ENCODE measurements at regions not wholly inside any gene's neighbourhood (a gene's known extent, or its start where the extent isn't known, plus 50 kb on each side); places are given as distances from the start of the nearest gene placed in this dataset.
A peak's percentile ranks its signal among the peaks of the same experiment; 100 is the strongest.

DNA sequence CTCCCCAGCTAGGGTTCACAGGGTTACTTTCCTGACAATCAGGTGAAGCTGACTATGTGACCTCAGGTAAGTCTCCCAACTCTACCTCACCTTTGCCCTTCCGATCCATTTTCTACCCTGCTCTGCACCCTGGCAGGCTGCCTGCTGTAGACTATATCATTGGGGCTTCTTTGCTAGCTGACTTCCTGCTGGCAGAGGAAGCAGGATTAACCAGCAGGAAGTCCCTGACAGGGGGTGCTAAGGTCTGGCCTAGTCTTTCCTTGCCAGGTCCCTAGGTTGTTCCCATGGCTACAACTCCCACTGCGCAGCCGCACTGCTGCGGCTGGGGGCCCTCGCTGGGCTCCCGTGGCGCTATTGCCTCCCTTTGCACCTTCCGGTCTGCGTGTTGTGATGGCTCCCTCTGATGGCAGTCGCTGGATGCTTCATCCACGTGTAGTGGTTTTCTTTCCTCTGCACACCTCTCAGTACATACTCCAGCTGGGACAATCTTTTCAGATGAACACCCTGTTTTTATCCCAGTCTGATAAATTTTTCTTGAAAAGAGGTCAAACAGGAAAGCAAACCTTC, 365.9 kb downstream of the REEP3 start (continued):
- TF ChIP-seq, protein P1, sequence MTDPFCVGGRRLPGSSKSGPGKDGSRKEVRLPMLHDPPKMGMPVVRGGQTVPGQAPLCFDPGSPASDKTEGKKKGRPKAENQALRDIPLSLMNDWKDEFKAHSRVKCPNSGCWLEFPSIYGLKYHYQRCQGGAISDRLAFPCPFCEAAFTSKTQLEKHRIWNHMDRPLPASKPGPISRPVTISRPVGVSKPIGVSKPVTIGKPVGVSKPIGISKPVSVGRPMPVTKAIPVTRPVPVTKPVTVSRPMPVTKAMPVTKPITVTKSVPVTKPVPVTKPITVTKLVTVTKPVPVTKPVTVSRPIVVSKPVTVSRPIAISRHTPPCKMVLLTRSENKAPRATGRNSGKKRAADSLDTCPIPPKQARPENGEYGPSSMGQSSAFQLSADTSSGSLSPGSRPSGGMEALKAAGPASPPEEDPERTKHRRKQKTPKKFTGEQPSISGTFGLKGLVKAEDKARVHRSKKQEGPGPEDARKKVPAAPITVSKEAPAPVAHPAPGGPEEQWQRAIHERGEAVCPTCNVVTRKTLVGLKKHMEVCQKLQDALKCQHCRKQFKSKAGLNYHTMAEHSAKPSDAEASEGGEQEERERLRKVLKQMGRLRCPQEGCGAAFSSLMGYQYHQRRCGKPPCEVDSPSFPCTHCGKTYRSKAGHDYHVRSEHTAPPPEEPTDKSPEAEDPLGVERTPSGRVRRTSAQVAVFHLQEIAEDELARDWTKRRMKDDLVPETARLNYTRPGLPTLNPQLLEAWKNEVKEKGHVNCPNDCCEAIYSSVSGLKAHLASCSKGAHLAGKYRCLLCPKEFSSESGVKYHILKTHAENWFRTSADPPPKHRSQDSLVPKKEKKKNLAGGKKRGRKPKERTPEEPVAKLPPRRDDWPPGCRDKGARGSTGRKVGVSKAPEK (CRISPR knock-in tag; IDR thresholded peaks at IDR 0.05; ENCODE audit: borderline replicate concordance): no peak
- no peak for TF ChIP-seq FOXC1 (CRISPR knock-in tag; IDR thresholded peaks at IDR 0.05; ENCODE audit: borderline replicate concordance)
- TF ChIP-seq AHR (CRISPR knock-in tag; IDR thresholded peaks at IDR 0.05): no peak
- TF ChIP-seq ZSCAN29 (CRISPR knock-in tag; conservative IDR thresholded peaks at IDR 0.05): no peak
- TF ChIP-seq RFX1 (IDR thresholded peaks at IDR 0.05): peak; percentile 10; the same call in 1 of the 2 replicates
- TF ChIP-seq, protein P2, sequence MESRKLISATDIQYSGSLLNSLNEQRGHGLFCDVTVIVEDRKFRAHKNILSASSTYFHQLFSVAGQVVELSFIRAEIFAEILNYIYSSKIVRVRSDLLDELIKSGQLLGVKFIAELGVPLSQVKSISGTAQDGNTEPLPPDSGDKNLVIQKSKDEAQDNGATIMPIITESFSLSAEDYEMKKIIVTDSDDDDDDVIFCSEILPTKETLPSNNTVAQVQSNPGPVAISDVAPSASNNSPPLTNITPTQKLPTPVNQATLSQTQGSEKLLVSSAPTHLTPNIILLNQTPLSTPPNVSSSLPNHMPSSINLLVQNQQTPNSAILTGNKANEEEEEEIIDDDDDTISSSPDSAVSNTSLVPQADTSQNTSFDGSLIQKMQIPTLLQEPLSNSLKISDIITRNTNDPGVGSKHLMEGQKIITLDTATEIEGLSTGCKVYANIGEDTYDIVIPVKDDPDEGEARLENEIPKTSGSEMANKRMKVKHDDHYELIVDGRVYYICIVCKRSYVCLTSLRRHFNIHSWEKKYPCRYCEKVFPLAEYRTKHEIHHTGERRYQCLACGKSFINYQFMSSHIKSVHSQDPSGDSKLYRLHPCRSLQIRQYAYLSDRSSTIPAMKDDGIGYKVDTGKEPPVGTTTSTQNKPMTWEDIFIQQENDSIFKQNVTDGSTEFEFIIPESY (CRISPR knock-in tag; IDR thresholded peaks at IDR 0.05): 0 out of 2 replicates have a peak, but pooled peaks have one; percentile 47
- TF ChIP-seq, protein P3, sequence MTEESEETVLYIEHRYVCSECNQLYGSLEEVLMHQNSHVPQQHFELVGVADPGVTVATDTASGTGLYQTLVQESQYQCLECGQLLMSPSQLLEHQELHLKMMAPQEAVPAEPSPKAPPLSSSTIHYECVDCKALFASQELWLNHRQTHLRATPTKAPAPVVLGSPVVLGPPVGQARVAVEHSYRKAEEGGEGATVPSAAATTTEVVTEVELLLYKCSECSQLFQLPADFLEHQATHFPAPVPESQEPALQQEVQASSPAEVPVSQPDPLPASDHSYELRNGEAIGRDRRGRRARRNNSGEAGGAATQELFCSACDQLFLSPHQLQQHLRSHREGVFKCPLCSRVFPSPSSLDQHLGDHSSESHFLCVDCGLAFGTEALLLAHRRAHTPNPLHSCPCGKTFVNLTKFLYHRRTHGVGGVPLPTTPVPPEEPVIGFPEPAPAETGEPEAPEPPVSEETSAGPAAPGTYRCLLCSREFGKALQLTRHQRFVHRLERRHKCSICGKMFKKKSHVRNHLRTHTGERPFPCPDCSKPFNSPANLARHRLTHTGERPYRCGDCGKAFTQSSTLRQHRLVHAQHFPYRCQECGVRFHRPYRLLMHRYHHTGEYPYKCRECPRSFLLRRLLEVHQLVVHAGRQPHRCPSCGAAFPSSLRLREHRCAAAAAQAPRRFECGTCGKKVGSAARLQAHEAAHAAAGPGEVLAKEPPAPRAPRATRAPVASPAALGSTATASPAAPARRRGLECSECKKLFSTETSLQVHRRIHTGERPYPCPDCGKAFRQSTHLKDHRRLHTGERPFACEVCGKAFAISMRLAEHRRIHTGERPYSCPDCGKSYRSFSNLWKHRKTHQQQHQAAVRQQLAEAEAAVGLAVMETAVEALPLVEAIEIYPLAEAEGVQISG (CRISPR knock-in tag; IDR thresholded peaks at IDR 0.05): peak; percentile 90
- TF ChIP-seq ZNF207 (IDR thresholded peaks at IDR 0.05; ENCODE audit: borderline replicate concordance): no peak
- no peak for TF ChIP-seq SNAI1 (CRISPR knock-in tag; IDR thresholded peaks at IDR 0.05; ENCODE audit: borderline replicate concordance)
- TF ChIP-seq, protein P4, sequence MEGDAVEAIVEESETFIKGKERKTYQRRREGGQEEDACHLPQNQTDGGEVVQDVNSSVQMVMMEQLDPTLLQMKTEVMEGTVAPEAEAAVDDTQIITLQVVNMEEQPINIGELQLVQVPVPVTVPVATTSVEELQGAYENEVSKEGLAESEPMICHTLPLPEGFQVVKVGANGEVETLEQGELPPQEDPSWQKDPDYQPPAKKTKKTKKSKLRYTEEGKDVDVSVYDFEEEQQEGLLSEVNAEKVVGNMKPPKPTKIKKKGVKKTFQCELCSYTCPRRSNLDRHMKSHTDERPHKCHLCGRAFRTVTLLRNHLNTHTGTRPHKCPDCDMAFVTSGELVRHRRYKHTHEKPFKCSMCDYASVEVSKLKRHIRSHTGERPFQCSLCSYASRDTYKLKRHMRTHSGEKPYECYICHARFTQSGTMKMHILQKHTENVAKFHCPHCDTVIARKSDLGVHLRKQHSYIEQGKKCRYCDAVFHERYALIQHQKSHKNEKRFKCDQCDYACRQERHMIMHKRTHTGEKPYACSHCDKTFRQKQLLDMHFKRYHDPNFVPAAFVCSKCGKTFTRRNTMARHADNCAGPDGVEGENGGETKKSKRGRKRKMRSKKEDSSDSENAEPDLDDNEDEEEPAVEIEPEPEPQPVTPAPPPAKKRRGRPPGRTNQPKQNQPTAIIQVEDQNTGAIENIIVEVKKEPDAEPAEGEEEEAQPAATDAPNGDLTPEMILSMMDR (CRISPR knock-in tag; IDR thresholded peaks at IDR 0.05): peak; percentile 47
- no peak for TF ChIP-seq SKI (IDR thresholded peaks at IDR 0.05; ENCODE audit: partially characterized antibody)
- peak; percentile 88 for TF ChIP-seq GABPB1 (CRISPR knock-in tag; IDR thresholded peaks at IDR 0.05)
- peak; percentile 71 for TF ChIP-seq HNRNPLL (IDR thresholded peaks at IDR 0.05; ENCODE audit: low read depth, low read length, poor library complexity, severe bottlenecking)
- TF ChIP-seq RNF2 (conservative IDR thresholded peaks at IDR 0.05; ENCODE audit: low read depth): no peak
- TF ChIP-seq TBP (CRISPR knock-in tag; IDR thresholded peaks at IDR 0.05): no peak
- 0 out of 2 replicates have a peak, but pooled peaks have one; percentile 47 for TF ChIP-seq ETV5 (CRISPR knock-in tag; IDR thresholded peaks at IDR 0.05; ENCODE audit: borderline replicate concordance)
- no peak for TF ChIP-seq BORCS8-MEF2B (CRISPR knock-in tag; IDR thresholded peaks at IDR 0.05)
- TF ChIP-seq CENPT (CRISPR knock-in tag; IDR thresholded peaks at IDR 0.05; ENCODE audit: low read depth): no peak
- TF ChIP-seq ZNF10 (CRISPR knock-in tag; IDR thresholded peaks at IDR 0.05; ENCODE audit: borderline replicate concordance, low read depth): no peak
- TF ChIP-seq PITX1 (CRISPR knock-in tag; IDR thresholded peaks at IDR 0.05): 0 out of 2 replicates have a peak, but pooled peaks have one; percentile 23
- no peak for TF ChIP-seq ZNF737 (CRISPR knock-in tag; IDR thresholded peaks at IDR 0.05; ENCODE audit: borderline replicate concordance)

Measured in HepG2 (cell line).